NCI-H1105 (cell line): ENCODE measurements at regions not wholly inside any gene's neighbourhood (a gene's known extent, or its start where the extent isn't known, plus 50 kb on each side); places are given as distances from the start of the nearest gene placed in this dataset.
A peak's percentile ranks its signal among the peaks of the same experiment; 100 is the strongest.
"Not testable (repeated sequence)": the region's sequence is repeated elsewhere in the genome, so short reads cannot be mapped to it uniquely, and the experiment has no call there.

ENCODE experiments used
- DNase-seq: peaks from one replicate; lab custom pipeline; 2025; lab: John Stamatoyannopoulos, UW

- no peak for DNase-seq
Observed at GRCh38 chr4:29948451-29948850, 771.7 kb upstream of the PCDH7 start.

- no peak for DNase-seq
Observed at GRCh38 chr4:29948858-29949257, 771.3 kb upstream of the PCDH7 start.

- DNase-seq = no peak
Observed at GRCh38 chr4:29966386-29966785, 753.8 kb upstream of the PCDH7 start.

GRCh38 chr4:29970626-29971025, 749.5 kb upstream of the PCDH7 start:
- no peak for DNase-seq

GRCh38 chr4:29972121-29972520, 748.0 kb upstream of the PCDH7 start:
- no peak for DNase-seq

GRCh38 chr4:29983890-29984289, 736.3 kb upstream of the PCDH7 start:
- peak; percentile 20 for DNase-seq

GRCh38 chr4:30001628-30002027, 718.5 kb upstream of the PCDH7 start:
- no peak for DNase-seq

GRCh38 chr4:30002341-30002740, 717.8 kb upstream of the PCDH7 start:
- no peak for DNase-seq

- no peak for DNase-seq
Observed at GRCh38 chr4:30005995-30006394, 714.2 kb upstream of the PCDH7 start.

GRCh38 chr4:30024526-30024925, 695.6 kb upstream of the PCDH7 start:
- DNase-seq = no peak

GRCh38 chr4:30028826-30029225, 691.3 kb upstream of the PCDH7 start:
- no peak for DNase-seq

- DNase-seq = no peak
Observed at GRCh38 chr4:30056016-30056766, 664.0 kb upstream of the PCDH7 start.

GRCh38 chr4:30068234-30068633, 651.9 kb upstream of the PCDH7 start:
- DNase-seq = peak; percentile 8

- no peak for DNase-seq
Observed at GRCh38 chr4:30073011-30073710, 647.0 kb upstream of the PCDH7 start.

- DNase-seq = not testable (repeated sequence)
Observed at GRCh38 chr4:30092420-30093128, 627.6 kb upstream of the PCDH7 start.

- no peak for DNase-seq
Observed at GRCh38 chr4:30094887-30095286, 625.3 kb upstream of the PCDH7 start.

GRCh38 chr4:30103455-30103854, 616.7 kb upstream of the PCDH7 start:
- DNase-seq = no peak

GRCh38 chr4:30116401-30116800, 603.8 kb upstream of the PCDH7 start:
- DNase-seq = no peak

GRCh38 chr4:30117433-30117832, 602.7 kb upstream of the PCDH7 start:
- no peak for DNase-seq

GRCh38 chr4:30122711-30123110, 597.5 kb upstream of the PCDH7 start:
- no peak for DNase-seq

GRCh38 chr4:30124621-30125020, 595.5 kb upstream of the PCDH7 start:
- DNase-seq = not testable (repeated sequence)

GRCh38 chr4:30125868-30126267, 594.3 kb upstream of the PCDH7 start:
- DNase-seq = no peak

GRCh38 chr4:30126351-30126750, 593.8 kb upstream of the PCDH7 start:
- no peak for DNase-seq
